Loucy (cell line): ENCODE measurements at regions not wholly inside any gene's neighbourhood (a gene's known extent, or its start where the extent isn't known, plus 50 kb on each side); places are given as distances from the start of the nearest gene placed in this dataset.

Experiments used
- EZH2phosphoT487 ChIP-seq: fragments of 200-600 bp; IDR thresholded peaks from 2 replicates; pipeline ENCODE4 v1.6.1; 2018; ENCODE audit warnings: antibody characterized with exemption, mild to moderate bottlenecking, moderate library complexity, borderline replicate concordance
- TF ChIP-seq, protein P1 (sequence below): fragments of 200-600 bp; sonication (generic); conservative IDR thresholded peaks from 2 replicates; pipeline ENCODE4 v1.5.1; 2014; ENCODE audit warnings: mild to moderate bottlenecking, antibody characterized with exemption, low read length

DNA sequence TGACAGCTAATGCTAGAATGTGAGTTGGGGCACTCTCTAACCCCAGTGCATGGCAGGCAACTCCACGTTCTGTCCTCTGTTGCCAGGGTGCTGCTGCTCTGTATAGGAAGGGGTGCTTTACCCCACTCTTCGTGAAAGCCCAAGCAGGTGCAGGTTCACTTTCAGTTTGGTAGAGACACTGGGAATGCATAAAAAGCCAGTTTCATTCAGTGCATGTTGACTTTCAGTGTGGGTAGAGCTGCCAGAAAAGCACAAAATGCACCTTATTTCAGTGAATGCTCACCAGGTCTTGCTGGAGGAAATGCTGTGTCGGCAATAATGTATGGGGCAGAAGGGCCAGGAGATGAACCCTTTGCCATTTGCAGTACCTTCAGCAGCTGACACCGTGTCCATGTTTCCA, 62.1 kb upstream of the ADGRB3 start:
- TF ChIP-seq EZH2phosphoT487, result no peak
- TF ChIP-seq, protein P1, sequence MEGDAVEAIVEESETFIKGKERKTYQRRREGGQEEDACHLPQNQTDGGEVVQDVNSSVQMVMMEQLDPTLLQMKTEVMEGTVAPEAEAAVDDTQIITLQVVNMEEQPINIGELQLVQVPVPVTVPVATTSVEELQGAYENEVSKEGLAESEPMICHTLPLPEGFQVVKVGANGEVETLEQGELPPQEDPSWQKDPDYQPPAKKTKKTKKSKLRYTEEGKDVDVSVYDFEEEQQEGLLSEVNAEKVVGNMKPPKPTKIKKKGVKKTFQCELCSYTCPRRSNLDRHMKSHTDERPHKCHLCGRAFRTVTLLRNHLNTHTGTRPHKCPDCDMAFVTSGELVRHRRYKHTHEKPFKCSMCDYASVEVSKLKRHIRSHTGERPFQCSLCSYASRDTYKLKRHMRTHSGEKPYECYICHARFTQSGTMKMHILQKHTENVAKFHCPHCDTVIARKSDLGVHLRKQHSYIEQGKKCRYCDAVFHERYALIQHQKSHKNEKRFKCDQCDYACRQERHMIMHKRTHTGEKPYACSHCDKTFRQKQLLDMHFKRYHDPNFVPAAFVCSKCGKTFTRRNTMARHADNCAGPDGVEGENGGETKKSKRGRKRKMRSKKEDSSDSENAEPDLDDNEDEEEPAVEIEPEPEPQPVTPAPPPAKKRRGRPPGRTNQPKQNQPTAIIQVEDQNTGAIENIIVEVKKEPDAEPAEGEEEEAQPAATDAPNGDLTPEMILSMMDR, result no peak
